ENCODE measurements at regions not wholly inside any gene's neighbourhood (a gene's known extent, or its start where the extent isn't known, plus 50 kb on each side); places are given as distances from the start of the nearest gene placed in this dataset.

- no peak overlapping the region for H3K4me3 ChIP-seq (ENCODE audit: extremely low read depth in 1 of 4, insufficient read depth in 2 of 4, low read depth in 3 of 4, low read length in 4 of 4)
- H3K14ac ChIP-seq (ENCODE audit: insufficient read length) = no peak overlapping the region
- no peaks in the 10 kb centered on the region for H3K27me3 ChIP-seq (replicated peaks in 1 of 4; ENCODE audit: control insufficient read depth in 3 of 4, extremely low read depth in 1 of 4, insufficient read depth in 3 of 4, low read length in 3 of 4)
- WGBS, 2 experiments (ENCODE audit: extremely low coverage in 1 of 2, insufficient coverage in 1 of 2, insufficient read length in 1 of 2, insufficient replicate concordance in 2 of 2, low coverage in 1 of 2, low lambda C conversion rate in 2 of 2, missing lambda C conversion rate in 1 of 2) = 91% methylated on average over 21 of the region's 21 CpGs; no CpG with 5 or more reads in 1 of the 2 experiments
- no peak overlapping the region for H2BK120ac ChIP-seq (replicated peaks; ENCODE audit: low read depth, low read length)
- H3K4me2 ChIP-seq (ENCODE audit: insufficient read depth in 1 of 2, low read depth in 2 of 2, low read length in 2 of 2) = no peak overlapping the region
- no peaks in the 10 kb centered on the region for H3K23me2 ChIP-seq (ENCODE audit: low read depth, low read length)
- no peak overlapping the region for H4K5ac ChIP-seq (ENCODE audit: insufficient read length, low read depth, low read length)
- H2BK5ac ChIP-seq (ENCODE audit: low read depth, low read length) = no peak overlapping the region
- CTCF ChIA-PET (ENCODE audit: partially characterized antibody) = interaction anchor here (0.9 to 2.9 kb wide), 2 partner anchors 11 to 42 kb away, joined by 3 to 11 read pairs; no protein-coding TSS in a partner anchor
- no peak overlapping the region for H3K56ac ChIP-seq (replicated peaks; ENCODE audit: insufficient read length, low read depth, low read length)
- no peaks in the 10 kb centered on the region for H3K9me3 ChIP-seq (ENCODE audit: insufficient read depth in 2 of 2, low read depth in 1 of 2, low read length in 1 of 2)
- DNase-seq (ENCODE audit: low read depth in 1 of 2, low spot score in 2 of 2) = no peak
- H2BK15ac ChIP-seq (ENCODE audit: low read length) = no peak overlapping the region
- H2BK20ac ChIP-seq (ENCODE audit: low read length) = no peak overlapping the region
- POLR2A ChIA-PET (ENCODE audit: partially characterized antibody) = interaction anchor here (1.2 kb wide), 1 partner anchor 9 kb away, joined by 3 read pairs; no protein-coding TSS in a partner anchor
- no peak overlapping the region for H3K18ac ChIP-seq (ENCODE audit: extremely low read depth, low read length)
- H2AFZ ChIP-seq (ENCODE audit: low read length) = no peak overlapping the region
- H3K4me1 ChIP-seq (replicated peaks in 1 of 4; ENCODE audit: control insufficient read depth in 3 of 4, insufficient read depth in 4 of 4, low read length in 3 of 4) = no peaks in the 10 kb centered on the region
- no peak overlapping the region for H4K8ac ChIP-seq (ENCODE audit: extremely low read depth, insufficient read depth, low read length)
- no peak overlapping the region for H2BK12ac ChIP-seq (ENCODE audit: low read depth, low read length)
- H3K4ac ChIP-seq (replicated peaks; ENCODE audit: insufficient read length, low read depth, low read length) = no peak overlapping the region
- H3K79me1 ChIP-seq (ENCODE audit: low read depth, low read length) = no peaks in the 10 kb centered on the region
- no peak overlapping the region for H3K9ac ChIP-seq (replicated peaks in 1 of 4; ENCODE audit: extremely low read depth in 1 of 4, low read depth in 3 of 4, low read length in 3 of 4)
- no peaks in the 10 kb centered on the region for H4K20me1 ChIP-seq (replicated peaks in 1 of 2; ENCODE audit: control insufficient read depth in 1 of 2, insufficient read depth in 2 of 2, low read length in 2 of 2)
- H4K91ac ChIP-seq (replicated peaks; ENCODE audit: insufficient read length, low read length) = no peak overlapping the region
- no peak overlapping the region for H2AK5ac ChIP-seq (ENCODE audit: low read depth, low read length)
- H3K36me3 ChIP-seq (ENCODE audit: control insufficient read depth in 2 of 4, insufficient read depth in 4 of 4, low read length in 3 of 4) = no peaks in the 10 kb centered on the region
- FAIRE-seq = no peak
- H3K23ac ChIP-seq (ENCODE audit: insufficient read length) = no peak overlapping the region
- TF ChIP-seq BRCA1 (IDR thresholded peaks at IDR 0.05; ENCODE audit: low read depth, low read length) = no peak
- no peak for TF ChIP-seq FOSL1 (IDR thresholded peaks at IDR 0.05; ENCODE audit: insufficient read depth, low read depth, low read length)
- H3K79me2 ChIP-seq (ENCODE audit: control insufficient read depth in 1 of 2, insufficient read depth in 2 of 2, low read length in 2 of 2) = no peaks in the 10 kb centered on the region
- no peak overlapping the region for H3K27ac ChIP-seq (ENCODE audit: low read depth, low read length)
Observed at GRCh38 chr13:95433537-95433936, 119.0 kb upstream of the CLDN10 start.

All from H1 (cell line).